ENCODE measurements at regions not wholly inside any gene's neighbourhood (a gene's known extent, or its start where the extent isn't known, plus 50 kb on each side); places are given as distances from the start of the nearest gene placed in this dataset.

GRCh38 chr7:17236603-17237002 lies 61.8 kb upstream of the AHR start:
- TF ChIP-seq CTCF (IDR thresholded peaks at IDR 0.05) (no peak), POLR2AphosphoS5 (IDR thresholded peaks at IDR 0.05; ENCODE audit: insufficient read depth in 1 of 2, low read depth in 1 of 2) (no peak)

All from vagina (tissue), 2 donors.